ENCODE measurements at regions not wholly inside any gene's neighbourhood (a gene's known extent, or its start where the extent isn't known, plus 50 kb on each side); places are given as distances from the start of the nearest gene placed in this dataset.

DNA sequence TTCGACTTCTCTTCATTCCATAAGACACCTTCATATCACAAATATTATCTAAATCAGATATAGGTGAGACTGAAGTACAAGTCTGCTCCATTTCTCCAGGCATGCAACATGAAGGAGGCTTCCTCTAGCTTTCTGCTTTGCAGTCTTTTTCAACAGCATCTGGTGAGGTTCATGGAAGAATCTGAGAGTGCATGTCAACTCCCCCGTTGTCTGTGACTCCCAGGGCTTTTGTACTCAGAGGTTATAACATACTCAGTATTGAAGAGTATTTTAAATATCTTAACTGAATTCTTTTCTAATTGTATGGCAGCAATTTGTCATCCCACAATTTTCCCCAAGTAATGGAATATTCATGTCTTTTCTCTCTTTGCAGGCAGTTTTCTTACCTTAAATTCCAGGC, 448.7 kb downstream of the CDH8 start:
- no peak for TF ChIP-seq CTCF (conservative IDR thresholded peaks at IDR 0.05; ENCODE audit: low read depth, low read length)
- no peak for TF ChIP-seq EZH2 (IDR thresholded peaks at IDR 0.05; ENCODE audit: low read length, unreplicated experiment)

Data from PC-3 (cell line).